Upper lobe of left lung (tissue), 4 donors: ENCODE measurements at regions not wholly inside any gene's neighbourhood (a gene's known extent, or its start where the extent isn't known, plus 50 kb on each side); places are given as distances from the start of the nearest gene placed in this dataset.

Experiments
- EP300 ChIP-seq, 4 donors: sonication (generic); formaldehyde crosslinking; IDR thresholded peaks; one replicate each; pipeline ENCODE4 v1.5.1; 2017; ENCODE audit warnings: antibody characterized with exemption in 4 of 4, control low read depth in 2 of 4
- POLR2A ChIP-seq, 4 donors: fragments of 450-650 bp; IDR thresholded peaks; one replicate each; pipeline ENCODE4 v1.5.1; 2016 to 2017; ENCODE audit warnings: antibody characterized with exemption in 4 of 4, mild to moderate bottlenecking in 2 of 4
- POLR2AphosphoS5 ChIP-seq, 2 donors: sonication (generic); formaldehyde crosslinking; IDR thresholded peaks; one replicate each; pipeline ENCODE4 v1.5.1; 2017; ENCODE audit warnings: antibody characterized with exemption in 2 of 2
- TF ChIP-seq, protein P1 (sequence below), 6 experiments: fragments of 450-650 bp in 4 of 6; fragments of 200-600 bp in 2 of 6; sonication (generic) in 2 of 6; IDR thresholded peaks; one replicate each; pipeline ENCODE4 v1.5.1; 2016 to 2019; ENCODE audit warnings: antibody characterized with exemption in 6 of 6

DNA sequence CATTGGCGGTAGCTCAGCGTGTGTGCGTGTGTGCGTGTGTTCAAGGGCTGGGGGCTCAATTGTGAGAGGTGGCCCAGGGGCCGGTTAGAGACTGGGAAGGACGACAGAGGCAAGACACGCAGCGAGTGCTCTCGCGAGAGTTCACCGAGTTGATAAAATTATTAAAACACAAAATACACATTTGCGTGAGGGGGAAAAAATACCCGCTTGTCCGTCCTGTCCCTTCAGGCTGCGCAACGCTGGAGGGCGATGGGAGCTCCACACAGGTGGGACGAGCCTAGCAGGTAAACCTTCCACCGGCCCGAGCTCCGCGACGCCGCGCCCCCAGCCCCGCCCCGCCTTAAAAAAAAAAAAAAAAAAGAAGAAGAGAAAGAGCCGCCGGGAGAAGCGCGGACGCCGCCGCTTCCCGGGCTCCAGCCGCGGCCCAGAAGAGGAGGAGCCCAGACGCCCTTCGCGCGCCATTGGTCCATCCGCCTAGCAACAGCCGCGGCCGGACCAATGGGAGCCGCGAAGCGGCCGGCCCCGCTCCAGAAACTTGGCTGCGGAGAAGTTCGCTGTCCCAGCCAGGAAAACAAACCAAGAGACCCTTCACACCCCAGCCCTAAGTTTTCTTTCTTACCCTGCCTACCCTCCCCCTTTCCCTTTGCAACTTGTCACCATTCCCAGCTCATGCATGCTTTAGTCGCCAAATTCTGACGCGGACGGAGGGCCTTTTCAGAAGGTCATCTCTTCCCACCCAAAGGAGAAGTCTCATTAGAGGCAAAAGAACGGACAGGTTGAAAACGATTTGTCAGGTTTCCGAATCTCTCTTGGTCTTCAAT is 169.9 kb upstream of the MAF start:
- TF ChIP-seq, protein P1, sequence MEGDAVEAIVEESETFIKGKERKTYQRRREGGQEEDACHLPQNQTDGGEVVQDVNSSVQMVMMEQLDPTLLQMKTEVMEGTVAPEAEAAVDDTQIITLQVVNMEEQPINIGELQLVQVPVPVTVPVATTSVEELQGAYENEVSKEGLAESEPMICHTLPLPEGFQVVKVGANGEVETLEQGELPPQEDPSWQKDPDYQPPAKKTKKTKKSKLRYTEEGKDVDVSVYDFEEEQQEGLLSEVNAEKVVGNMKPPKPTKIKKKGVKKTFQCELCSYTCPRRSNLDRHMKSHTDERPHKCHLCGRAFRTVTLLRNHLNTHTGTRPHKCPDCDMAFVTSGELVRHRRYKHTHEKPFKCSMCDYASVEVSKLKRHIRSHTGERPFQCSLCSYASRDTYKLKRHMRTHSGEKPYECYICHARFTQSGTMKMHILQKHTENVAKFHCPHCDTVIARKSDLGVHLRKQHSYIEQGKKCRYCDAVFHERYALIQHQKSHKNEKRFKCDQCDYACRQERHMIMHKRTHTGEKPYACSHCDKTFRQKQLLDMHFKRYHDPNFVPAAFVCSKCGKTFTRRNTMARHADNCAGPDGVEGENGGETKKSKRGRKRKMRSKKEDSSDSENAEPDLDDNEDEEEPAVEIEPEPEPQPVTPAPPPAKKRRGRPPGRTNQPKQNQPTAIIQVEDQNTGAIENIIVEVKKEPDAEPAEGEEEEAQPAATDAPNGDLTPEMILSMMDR (IDR thresholded peaks at IDR 0.05), result no peak
- TF ChIP-seq POLR2A (IDR thresholded peaks at IDR 0.05) (peak in 1 of 4 donors; percentile 24), POLR2AphosphoS5 (IDR thresholded peaks at IDR 0.05) (peak in 1 of 2 donors; percentile 6), EP300 (IDR thresholded peaks at IDR 0.05) (no peak)
